ENCODE measurements at regions not wholly inside any gene's neighbourhood (a gene's known extent, or its start where the extent isn't known, plus 50 kb on each side); places are given as distances from the start of the nearest gene placed in this dataset.

- no peak for TF ChIP-seq POLR2AphosphoS5 (IDR thresholded peaks at IDR 0.05; ENCODE audit: low read depth, low read length)
- TF ChIP-seq POLR2A (IDR thresholded peaks at IDR 0.05; ENCODE audit: low read depth, low read length) = no peak
- no peak for TF ChIP-seq TAF1 (IDR thresholded peaks at IDR 0.05; ENCODE audit: low read depth, low read length)
- no peak for TF ChIP-seq SPI1 (IDR thresholded peaks at IDR 0.05; ENCODE audit: low read depth, low read length)
Measured at GRCh38 chr13:70623239-70623638, 515.0 kb upstream of the KLHL1 start.

Measured in GM12891 (cell line).